GM12878 (cell line): ENCODE measurements at regions not wholly inside any gene's neighbourhood (a gene's known extent, or its start where the extent isn't known, plus 50 kb on each side); places are given as distances from the start of the nearest gene placed in this dataset.

Experiments
- CBFB ChIP-seq: IDR thresholded peaks from 2 replicates; pipeline ENCODE4 v1.6.1; 2016; ENCODE audit warnings: antibody characterized with exemption, low read depth
- CHD4 ChIP-seq: fragments of 200-600 bp; sonication (generic); IDR thresholded peaks from 2 replicates; pipeline ENCODE4 v1.6.1; 2016; ENCODE audit warnings: mild to moderate bottlenecking
- EED ChIP-seq: sonication (generic); IDR thresholded peaks from 2 replicates; pipeline ENCODE4 v1.6.1; 2016; ENCODE audit warnings: antibody characterized with exemption, low read depth
- JUND ChIP-seq: IDR thresholded peaks from 2 replicates; pipeline ENCODE4 v1.6.1; 2012; ENCODE audit warnings: low read depth, mild to moderate bottlenecking, low read length, improper control_type of control experiment, moderate library complexity
- NBN ChIP-seq: fragments of 450-650 bp; IDR thresholded peaks from 2 replicates; pipeline ENCODE4 v1.6.1; 2016
- RFX5 ChIP-seq: IDR thresholded peaks from 2 replicates; pipeline ENCODE4 v1.6.1; 2011; ENCODE audit warnings: low read depth, low read length, improper control_type of control experiment
- SIN3A ChIP-seq: IDR thresholded peaks from 2 replicates; pipeline ENCODE4 v1.6.1; 2012; ENCODE audit warnings: low read depth, low read length, improper control_type of control experiment
- SMAD1 ChIP-seq: fragments of 450-650 bp; IDR thresholded peaks from 2 replicates; pipeline ENCODE4 v1.6.1; 2018; ENCODE audit warnings: mild to moderate bottlenecking, low read depth; ENCODE audit not compliant: partially characterized antibody
- SPI1 ChIP-seq: IDR thresholded peaks from 2 replicates; pipeline ENCODE4 v1.6.1; 2011; ENCODE audit warnings: low read depth, mild to moderate bottlenecking, low read length, moderate library complexity, borderline replicate concordance; ENCODE audit not compliant: insufficient read depth
- TCF3 ChIP-seq: IDR thresholded peaks from 2 replicates; pipeline ENCODE4 v1.6.1; 2012; ENCODE audit warnings: low read depth, mild to moderate bottlenecking, low read length, borderline replicate concordance; ENCODE audit not compliant: insufficient read depth
- WRNIP1 ChIP-seq: IDR thresholded peaks from 2 replicates; pipeline ENCODE4 v1.6.1; 2011; ENCODE audit warnings: low read depth, low read length, improper control_type of control experiment, borderline replicate concordance
- ZBED1 ChIP-seq: IDR thresholded peaks from 2 replicates; pipeline ENCODE4 v1.6.1; 2016; ENCODE audit warnings: borderline replicate concordance
- ZZZ3 ChIP-seq: IDR thresholded peaks from 2 replicates; pipeline ENCODE4 v1.6.1; 2011; ENCODE audit warnings: low read depth; ENCODE audit not compliant: control insufficient read depth, insufficient read length
- TF ChIP-seq, protein P1 (sequence below): fragments of 450-650 bp; formaldehyde crosslinking; IDR thresholded peaks from 2 replicates; pipeline ENCODE4 v1.5.0; 2022; ENCODE audit warnings: mild to moderate bottlenecking, missing genetic modification characterization
- TF ChIP-seq, protein P2 (sequence below): fragments of 450-650 bp; formaldehyde crosslinking; IDR thresholded peaks from 2 replicates; pipeline ENCODE4 v1.4.0; 2022; ENCODE audit warnings: mild to moderate bottlenecking, moderate library complexity
- TF ChIP-seq, protein P3 (sequence below): fragments of 450-650 bp; formaldehyde crosslinking; IDR thresholded peaks from 2 replicates; pipeline ENCODE4 v1.4.0; 2020; ENCODE audit warnings: mild to moderate bottlenecking, moderate library complexity
- TF ChIP-seq, protein P4 (sequence below): IDR thresholded peaks from 2 replicates; pipeline ENCODE4 v1.6.1; 2011; ENCODE audit warnings: low read depth, low read length, improper control_type of control experiment, borderline replicate concordance

DNA sequence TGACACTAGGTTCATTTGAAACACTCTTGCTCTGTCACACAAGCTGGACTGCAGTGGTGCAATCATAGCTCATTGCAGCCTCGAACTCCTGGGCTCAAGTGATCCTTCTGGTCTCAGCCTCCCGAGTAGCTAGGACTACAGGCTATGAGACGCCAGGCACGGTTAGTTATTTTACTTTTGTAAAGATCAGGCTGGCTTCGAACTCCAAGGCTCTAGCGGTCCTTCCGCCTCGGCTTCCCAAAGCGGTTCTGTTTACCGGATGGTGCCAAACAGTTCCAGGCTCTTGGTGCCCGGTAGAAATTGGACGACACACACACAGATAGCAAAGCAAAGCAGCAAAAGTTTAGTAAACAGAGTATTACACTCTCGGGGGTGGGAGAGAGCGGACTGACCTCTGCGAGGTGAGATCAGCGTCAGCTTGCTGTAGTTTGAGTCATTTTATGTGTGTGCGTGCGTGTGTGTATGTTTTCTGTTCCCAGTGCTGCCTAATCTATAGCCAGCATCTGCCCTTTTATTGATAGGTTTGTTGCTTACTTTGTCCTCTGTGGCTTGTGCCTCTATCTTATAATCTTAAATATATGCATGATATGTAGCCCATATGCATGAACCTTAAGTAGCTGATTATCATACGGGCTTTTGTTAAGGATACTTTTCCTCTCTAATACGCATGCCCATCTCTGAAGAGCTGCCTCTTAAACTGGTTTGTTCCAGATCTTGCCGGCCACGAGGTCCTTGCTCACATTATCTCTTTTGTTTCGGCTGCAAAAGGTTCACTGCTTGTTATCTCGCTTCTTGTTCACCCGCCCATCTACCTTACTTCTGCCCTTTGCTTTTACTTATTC, 75.2 kb downstream of the OR2B2 start (continued):
- TF ChIP-seq, protein P1, sequence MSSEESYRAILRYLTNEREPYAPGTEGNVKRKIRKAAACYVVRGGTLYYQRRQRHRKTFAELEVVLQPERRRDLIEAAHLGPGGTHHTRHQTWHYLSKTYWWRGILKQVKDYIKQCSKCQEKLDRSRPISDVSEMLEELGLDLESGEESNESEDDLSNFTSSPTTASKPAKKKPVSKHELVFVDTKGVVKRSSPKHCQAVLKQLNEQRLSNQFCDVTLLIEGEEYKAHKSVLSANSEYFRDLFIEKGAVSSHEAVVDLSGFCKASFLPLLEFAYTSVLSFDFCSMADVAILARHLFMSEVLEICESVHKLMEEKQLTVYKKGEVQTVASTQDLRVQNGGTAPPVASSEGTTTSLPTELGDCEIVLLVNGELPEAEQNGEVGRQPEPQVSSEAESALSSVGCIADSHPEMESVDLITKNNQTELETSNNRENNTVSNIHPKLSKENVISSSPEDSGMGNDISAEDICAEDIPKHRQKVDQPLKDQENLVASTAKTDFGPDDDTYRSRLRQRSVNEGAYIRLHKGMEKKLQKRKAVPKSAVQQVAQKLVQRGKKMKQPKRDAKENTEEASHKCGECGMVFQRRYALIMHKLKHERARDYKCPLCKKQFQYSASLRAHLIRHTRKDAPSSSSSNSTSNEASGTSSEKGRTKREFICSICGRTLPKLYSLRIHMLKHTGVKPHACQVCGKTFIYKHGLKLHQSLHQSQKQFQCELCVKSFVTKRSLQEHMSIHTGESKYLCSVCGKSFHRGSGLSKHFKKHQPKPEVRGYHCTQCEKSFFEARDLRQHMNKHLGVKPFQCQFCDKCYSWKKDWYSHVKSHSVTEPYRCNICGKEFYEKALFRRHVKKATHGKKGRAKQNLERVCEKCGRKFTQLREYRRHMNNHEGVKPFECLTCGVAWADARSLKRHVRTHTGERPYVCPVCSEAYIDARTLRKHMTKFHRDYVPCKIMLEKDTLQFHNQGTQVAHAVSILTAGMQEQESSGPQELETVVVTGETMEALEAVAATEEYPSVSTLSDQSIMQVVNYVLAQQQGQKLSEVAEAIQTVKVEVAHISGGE (CRISPR knock-in tag) = no peak
- TF ChIP-seq, protein P2, sequence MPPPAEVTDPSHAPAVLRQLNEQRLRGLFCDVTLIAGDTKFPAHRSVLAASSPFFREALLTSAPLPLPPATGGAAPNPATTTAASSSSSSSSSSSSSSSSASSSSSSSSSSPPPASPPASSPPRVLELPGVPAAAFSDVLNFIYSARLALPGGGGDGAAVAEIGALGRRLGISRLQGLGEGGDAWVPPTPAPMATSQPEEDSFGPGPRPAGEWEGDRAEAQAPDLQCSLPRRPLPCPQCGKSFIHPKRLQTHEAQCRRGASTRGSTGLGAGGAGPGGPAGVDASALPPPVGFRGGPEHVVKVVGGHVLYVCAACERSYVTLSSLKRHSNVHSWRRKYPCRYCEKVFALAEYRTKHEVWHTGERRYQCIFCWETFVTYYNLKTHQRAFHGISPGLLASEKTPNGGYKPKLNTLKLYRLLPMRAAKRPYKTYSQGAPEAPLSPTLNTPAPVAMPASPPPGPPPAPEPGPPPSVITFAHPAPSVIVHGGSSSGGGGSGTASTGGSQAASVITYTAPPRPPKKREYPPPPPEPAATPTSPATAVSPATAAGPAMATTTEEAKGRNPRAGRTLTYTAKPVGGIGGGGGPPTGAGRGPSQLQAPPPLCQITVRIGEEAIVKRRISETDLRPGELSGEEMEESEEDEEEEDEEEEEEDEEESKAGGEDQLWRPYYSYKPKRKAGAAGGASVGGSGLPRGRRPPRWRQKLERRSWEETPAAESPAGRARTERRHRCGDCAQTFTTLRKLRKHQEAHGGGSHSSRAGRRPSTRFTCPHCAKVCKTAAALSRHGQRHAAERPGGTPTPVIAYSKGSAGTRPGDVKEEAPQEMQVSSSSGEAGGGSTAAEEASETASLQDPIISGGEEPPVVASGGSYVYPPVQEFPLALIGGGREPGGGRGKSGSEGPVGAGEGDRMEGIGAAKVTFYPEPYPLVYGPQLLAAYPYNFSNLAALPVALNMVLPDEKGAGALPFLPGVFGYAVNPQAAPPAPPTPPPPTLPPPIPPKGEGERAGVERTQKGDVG (CRISPR knock-in tag) = peak; percentile 77
- no peak; the same call in 1 of the 2 replicates for TF ChIP-seq CBFB
- TF ChIP-seq SIN3A = no peak
- peak; percentile 42; the same call in 1 of the 2 replicates for TF ChIP-seq TCF3
- no peak for TF ChIP-seq SPI1
- peak; percentile 59; the same call in 1 of the 2 replicates for TF ChIP-seq NBN
- TF ChIP-seq, protein P3, sequence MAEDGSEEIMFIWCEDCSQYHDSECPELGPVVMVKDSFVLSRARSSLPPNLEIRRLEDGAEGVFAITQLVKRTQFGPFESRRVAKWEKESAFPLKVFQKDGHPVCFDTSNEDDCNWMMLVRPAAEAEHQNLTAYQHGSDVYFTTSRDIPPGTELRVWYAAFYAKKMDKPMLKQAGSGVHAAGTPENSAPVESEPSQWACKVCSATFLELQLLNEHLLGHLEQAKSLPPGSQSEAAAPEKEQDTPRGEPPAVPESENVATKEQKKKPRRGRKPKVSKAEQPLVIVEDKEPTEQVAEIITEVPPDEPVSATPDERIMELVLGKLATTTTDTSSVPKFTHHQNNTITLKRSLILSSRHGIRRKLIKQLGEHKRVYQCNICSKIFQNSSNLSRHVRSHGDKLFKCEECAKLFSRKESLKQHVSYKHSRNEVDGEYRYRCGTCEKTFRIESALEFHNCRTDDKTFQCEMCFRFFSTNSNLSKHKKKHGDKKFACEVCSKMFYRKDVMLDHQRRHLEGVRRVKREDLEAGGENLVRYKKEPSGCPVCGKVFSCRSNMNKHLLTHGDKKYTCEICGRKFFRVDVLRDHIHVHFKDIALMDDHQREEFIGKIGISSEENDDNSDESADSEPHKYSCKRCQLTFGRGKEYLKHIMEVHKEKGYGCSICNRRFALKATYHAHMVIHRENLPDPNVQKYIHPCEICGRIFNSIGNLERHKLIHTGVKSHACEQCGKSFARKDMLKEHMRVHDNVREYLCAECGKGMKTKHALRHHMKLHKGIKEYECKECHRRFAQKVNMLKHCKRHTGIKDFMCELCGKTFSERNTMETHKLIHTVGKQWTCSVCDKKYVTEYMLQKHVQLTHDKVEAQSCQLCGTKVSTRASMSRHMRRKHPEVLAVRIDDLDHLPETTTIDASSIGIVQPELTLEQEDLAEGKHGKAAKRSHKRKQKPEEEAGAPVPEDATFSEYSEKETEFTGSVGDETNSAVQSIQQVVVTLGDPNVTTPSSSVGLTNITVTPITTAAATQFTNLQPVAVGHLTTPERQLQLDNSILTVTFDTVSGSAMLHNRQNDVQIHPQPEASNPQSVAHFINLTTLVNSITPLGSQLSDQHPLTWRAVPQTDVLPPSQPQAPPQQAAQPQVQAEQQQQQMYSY (CRISPR knock-in tag) = no peak; the same call in 1 of the 2 replicates
- TF ChIP-seq ZZZ3 = no peak
- TF ChIP-seq, protein P4, sequence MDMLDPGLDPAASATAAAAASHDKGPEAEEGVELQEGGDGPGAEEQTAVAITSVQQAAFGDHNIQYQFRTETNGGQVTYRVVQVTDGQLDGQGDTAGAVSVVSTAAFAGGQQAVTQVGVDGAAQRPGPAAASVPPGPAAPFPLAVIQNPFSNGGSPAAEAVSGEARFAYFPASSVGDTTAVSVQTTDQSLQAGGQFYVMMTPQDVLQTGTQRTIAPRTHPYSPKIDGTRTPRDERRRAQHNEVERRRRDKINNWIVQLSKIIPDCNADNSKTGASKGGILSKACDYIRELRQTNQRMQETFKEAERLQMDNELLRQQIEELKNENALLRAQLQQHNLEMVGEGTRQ = no peak; the same call in 1 of the 2 replicates
- no peak for TF ChIP-seq EED
- TF ChIP-seq SMAD1 = peak; percentile 93
- no peak for TF ChIP-seq JUND
- no peak for TF ChIP-seq WRNIP1
- TF ChIP-seq ZBED1 = peak; percentile 21; the same call in 1 of the 2 replicates
- TF ChIP-seq RFX5 = no peak
- TF ChIP-seq CHD4 = no peak
